ENCODE measurements at regions not wholly inside any gene's neighbourhood (a gene's known extent, or its start where the extent isn't known, plus 50 kb on each side); places are given as distances from the start of the nearest gene placed in this dataset.
A peak's percentile ranks its signal among the peaks of the same experiment; 100 is the strongest.
"Not testable (repeated sequence)": the region's sequence is repeated elsewhere in the genome, so short reads cannot be mapped to it uniquely, and the experiment has no call there.

DNA sequence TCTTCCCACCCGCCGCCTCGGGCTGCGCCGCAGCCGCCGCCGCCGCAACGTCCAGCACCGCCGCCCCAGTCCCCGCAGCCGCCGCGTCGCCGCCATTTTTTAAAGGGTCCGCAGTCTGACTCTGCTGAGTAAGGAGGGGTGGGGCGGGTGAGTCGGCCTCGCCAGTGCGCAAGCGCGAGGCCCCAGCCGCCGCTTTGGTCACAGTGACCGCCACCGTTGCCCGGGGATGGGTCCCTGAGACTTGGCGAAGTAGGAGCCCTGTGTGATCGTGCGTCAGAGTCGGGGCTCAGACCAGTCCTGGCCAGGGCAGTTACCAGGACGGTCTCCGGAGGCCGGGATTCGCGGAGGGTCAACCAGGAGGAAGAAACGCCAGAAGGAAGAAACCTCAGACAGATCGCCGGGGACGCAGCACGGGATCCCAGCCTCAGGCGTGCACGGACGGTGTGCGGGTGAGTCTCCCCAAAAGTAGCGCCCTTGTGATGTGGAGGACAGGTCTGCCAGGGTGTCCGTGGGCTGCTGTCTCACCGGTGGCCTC lies 1414.2 kb upstream of the PCDH10 start:
- peak in 1 of 2 donors; percentile 15 for DNase-seq

DNA sequence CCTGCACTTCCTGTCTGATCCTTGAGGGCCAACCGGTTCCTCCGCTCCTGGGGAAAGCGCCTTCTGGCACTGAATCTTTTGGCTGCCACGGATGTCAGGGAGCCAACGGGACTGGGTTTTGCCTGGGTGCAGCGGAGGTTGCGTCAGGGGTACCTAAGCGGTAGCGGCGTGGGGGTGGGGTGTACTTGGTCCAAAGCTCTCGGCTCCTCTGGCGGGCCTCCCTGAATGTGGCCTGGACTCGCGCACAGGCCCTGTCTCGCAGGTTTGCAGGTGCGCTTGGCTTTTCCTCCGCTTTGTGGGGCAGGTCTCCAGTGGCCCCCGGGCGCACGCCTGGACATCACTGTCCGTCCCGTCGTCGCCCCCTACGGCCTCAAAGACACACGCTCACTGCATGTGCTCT lies 1410.1 kb upstream of the PCDH10 start:
- DNase-seq, result not testable (repeated sequence)

GRCh38 chr4:131741836-131742235 lies 1407.3 kb upstream of the PCDH10 start:
- not testable (repeated sequence) for DNase-seq

DNA sequence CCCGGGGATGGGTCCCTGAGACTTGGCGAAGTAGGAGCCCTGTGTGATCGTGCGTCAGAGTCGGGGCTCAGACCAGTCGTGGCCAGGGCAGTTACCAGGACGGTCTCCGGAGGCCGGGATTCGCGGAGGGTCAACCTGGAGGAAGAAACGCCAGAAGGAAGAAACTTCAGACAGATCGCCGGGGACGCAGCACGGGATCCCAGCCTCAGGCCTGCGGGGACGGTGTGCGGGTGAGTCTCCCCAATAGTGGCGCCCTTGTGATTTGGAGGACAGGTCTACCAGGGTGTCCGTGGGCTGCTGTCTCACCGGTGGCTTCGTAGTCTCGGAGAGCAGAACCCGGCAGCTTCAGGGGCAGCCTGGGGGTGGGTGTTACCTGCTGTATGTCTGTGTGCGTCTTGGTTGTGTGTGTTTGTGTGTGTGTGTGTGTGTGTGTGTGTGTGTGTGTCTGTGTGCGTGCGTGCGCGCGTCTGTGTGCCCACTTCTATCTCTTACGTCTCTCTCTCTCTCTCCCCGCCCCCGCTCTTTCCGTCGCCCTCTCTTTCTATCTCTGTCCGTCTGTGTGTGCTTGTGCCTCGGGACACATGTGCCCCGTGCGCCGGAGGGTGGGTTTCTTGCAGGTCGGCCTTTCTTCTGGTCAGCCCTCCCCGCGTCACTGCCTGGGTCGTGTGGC lies 1406.4 kb upstream of the PCDH10 start:
- not testable (repeated sequence) for DNase-seq

- DNase-seq, result not testable (repeated sequence)
Measured at GRCh38 chr4:131743348-131743747, 1405.7 kb upstream of the PCDH10 start.

- DNase-seq, result not testable (repeated sequence)
Measured at GRCh38 chr4:131747203-131747602, 1401.9 kb upstream of the PCDH10 start.

DNA sequence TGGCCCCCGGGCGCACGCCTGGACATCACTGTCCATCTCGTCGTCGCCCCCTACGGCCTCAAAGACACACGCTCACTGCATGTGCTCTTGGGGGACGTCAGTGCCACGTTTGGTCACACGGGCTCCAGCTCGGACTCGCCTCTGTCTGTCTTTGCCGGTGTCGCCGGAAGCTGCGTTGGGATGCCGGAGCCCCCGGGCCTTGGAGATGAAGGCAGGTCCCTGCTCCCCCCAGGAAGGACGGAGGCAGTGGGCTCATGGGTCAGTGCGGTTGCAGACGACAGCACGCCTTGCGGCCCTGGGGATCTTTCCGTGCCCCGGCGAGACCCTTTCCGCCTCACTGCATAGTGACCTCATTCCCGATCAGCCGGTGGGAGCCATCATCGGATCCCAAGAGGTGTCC lies 1399.9 kb upstream of the PCDH10 start:
- not testable (repeated sequence) for DNase-seq

DNA sequence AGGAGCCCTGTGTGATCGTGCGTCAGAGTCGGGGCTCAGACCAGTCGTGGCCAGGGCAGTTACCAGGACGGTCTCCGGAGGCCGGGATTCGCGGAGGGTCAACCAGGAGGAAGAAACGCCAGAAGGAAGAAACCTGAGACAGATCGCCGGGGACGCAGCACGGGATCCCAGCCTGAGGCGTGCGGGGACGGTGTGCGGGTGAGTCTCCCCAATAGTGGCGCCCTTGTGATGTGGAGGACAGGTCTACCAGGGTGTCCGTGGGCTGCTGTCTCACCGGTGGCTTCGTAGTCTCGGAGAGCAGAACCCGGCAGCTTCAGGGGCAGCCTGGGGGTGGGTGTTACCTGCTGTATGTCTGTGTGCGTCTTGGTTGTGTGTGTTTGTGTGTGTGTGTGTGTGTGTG lies 1399.1 kb upstream of the PCDH10 start:
- DNase-seq, result not testable (repeated sequence)

DNA sequence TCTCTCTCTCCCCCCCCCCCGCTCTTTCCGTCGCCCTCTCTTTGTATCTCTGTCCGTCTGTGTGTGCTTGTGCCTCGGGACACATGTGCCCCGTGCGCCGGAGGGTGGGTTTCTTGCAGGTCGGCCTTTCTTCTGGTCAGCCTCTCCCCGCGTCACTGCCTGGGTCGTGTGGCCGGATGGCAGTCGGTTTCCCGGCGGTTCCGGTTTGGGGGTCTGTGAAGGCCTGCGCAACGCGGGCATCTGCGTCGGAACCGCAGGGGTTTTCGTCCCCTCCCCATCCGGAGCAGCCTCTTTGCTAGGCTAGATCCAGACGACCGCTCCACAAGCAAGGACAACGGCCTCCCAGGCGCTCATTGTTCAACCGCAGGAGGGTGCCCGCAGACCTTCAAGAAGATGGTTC lies 1398.6 kb upstream of the PCDH10 start:
- DNase-seq, result peak in 1 of 2 donors; percentile 6

DNA sequence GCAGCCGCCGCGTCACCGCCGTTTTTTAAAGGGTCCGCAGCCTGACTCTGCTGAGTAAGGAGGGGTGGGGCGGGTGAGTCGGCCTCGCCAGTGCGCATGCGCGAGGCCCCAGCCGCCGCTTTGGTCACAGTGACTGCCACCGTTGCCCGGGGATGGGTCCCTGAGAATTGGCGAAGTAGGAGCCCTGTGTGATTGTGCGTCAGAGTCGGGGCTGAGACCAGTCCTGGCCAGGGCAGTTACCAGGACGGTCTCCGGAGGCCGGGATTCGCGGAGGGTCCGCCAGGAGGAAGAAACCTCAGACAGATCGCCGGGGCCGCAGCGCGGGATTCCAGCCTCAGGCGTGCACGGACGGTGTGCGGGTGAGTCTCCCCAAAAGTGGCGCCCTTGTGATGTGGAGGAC lies 1386.9 kb upstream of the PCDH10 start:
- not testable (repeated sequence) for DNase-seq

DNA sequence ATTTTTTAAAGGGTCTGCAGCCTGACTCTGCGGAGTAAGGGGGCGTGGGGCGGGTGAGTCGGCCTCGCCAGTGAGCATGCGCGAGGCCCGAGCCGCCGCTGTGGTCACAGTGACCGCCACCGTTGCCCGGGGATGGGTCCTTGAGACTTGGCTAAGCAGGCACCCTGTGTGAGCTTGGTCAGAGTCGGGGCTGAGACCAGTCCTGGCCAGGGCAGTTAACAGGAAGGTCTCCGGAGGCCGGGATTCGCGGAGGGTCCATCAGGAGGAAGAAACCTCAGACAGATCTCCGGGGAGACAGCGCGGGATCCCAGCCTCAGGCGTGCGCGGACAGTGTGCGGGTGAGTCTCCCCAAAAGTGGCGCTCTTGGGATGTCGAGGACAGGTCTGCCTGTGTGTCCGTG lies 1384.4 kb upstream of the PCDH10 start:
- DNase-seq, result no peak

DNA sequence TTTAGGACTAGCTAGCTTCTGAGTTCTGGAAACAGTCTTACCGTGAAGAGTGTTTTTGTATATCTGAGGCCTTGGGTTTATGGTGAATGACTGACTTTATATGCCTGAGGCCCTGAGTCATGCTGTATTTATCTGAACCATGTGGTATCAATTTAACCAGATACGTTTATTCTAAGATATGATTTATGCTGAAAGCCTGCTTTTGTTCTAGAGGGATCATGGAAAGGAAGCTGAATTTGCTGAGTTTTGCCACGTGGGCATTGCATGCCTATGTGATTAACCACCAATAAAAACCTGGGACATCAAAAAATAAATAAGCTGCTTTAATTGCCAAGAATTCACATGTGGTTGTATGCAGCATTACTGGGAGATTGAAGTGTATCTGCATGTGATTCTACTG lies 1374.7 kb upstream of the PCDH10 start:
- DNase-seq, result not testable (repeated sequence)

GRCh38 chr4:131810565-131810964 lies 1338.5 kb upstream of the PCDH10 start:
- DNase-seq, result not testable (repeated sequence)
